ENCODE measurements at regions not wholly inside any gene's neighbourhood (a gene's known extent, or its start where the extent isn't known, plus 50 kb on each side); places are given as distances from the start of the nearest gene placed in this dataset.

- DNase-seq, result no peak
These were observed 55.9 kb upstream of the TMCC3 start for GRCh38 chr12:94706250-94706661.

DNA sequence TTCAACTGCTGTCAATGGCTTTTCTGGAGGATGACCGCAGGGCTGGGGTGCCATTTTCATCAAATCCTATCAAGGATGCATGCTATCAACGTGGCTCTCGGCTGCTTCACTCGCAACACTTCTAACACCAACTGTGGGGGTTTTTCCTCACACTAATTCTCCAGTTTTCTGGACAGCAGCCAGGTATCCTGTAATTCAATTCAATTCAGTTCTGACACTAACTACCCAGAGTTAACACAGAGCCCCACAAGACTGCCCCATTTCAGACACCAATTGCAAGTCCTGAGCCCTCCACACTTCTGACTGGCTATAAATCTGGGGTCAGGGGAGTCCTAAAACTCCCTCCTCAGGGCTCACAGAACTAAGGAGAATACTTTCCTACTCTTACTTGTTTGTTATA, 55.3 kb upstream of the TMCC3 start:
- DNase-seq, result no peak

DNA sequence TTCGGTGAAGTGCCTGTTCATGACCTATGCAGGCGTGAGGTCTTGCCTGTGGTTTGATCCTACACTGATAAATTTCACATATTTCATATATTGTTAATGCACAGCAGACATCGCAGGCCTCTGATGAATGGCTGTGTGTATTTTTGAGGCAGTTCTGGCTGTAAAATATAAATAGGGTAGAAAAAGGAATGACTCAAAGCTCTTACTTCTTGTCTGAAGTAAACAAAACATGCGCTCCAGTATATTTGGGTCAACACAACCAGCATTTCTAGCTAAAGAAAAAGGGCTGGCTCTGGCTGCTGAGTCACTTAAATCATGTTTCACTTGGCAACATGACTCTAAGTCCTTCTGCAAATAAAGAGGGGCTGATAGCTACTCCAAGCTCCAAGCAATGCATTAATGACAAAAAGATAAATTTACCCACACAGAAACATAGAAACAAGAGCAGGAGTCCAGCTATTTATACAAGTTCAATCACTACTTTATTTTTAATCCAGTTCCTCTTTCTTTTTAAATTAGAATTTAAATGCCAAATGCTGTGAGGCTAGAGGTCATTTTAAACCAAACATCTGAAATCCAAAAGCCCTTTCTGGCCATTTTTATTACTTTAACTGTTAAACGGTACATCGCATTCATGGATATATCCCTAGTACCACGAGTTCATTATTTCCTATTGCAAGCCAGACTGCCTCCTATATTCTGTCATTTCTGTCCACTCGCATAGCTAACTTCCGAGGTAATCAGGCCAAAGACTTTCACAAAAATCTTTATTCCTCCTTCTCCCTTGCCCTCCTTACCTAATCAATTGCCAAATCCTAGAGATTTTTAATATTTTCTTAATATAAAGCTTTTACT, 54.3 kb upstream of the TMCC3 start:
- peak in 1 of 2 experiments; percentile 17 for DNase-seq

DNA sequence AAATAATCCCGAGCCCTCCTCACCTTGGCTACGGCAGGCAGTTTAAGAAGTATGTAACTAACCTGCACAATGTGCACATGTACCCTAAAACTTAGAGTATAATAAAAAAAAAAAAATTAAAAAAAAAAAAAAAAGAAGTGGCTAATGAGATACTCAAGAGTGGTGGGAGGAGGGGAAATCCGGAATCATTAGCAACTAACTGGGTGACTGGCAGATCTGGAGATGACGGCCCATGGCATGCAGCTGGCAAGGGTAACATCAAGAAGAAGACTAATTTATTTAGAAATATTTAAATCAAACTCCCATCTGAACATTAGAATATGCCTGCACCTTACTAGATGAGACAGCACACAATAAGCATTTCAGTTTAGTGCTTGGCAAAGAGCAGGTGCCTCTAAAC, 52.3 kb upstream of the TMCC3 start:
- DNase-seq, result no peak

DNA sequence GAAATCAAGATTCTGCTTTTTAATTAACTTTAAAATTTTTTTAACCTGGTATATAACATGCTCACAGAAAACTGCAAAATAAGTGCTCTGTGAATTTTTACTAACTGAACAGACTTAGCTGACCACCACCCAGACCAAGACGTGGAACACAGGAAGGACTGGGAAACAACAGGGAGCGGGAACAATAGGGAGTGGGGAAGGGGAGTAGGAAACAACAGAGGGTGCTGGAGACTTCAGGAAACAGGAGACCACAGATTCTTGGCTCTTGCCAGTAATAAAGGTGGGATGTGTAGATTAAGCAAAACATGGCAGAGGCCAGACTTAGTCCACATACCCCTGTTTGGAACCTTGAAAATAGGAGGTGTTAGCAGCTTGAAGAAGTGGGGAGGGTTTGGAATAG, 51.4 kb upstream of the TMCC3 start:
- DNase-seq, result no peak

- no peak for DNase-seq
These were observed 50.3 kb upstream of the TMCC3 start for GRCh38 chr12:94700662-94701061.

Data from NCI-H1930 (cell line).